SK-N-SH (cell line): ENCODE measurements at regions not wholly inside any gene's neighbourhood (a gene's known extent, or its start where the extent isn't known, plus 50 kb on each side); places are given as distances from the start of the nearest gene placed in this dataset.

Source experiments
- CTCF ChIP-seq: fragments of 200-600 bp; sonication (generic); IDR thresholded peaks from 2 replicates; pipeline ENCODE4 v1.6.1; 2017; ENCODE audit warnings: antibody characterized with exemption, mild to moderate bottlenecking, moderate library complexity
- SMC3 ChIP-seq: IDR thresholded peaks from 2 replicates; pipeline ENCODE4 v1.6.1; 2012; ENCODE audit warnings: low read depth, low read length, improper control_type of control experiment
- TF ChIP-seq, protein P1 (sequence below): IDR thresholded peaks from 2 replicates; pipeline ENCODE4 v1.6.1; 2012; ENCODE audit warnings: mild to moderate bottlenecking, low read depth, low read length, moderate library complexity

DNA sequence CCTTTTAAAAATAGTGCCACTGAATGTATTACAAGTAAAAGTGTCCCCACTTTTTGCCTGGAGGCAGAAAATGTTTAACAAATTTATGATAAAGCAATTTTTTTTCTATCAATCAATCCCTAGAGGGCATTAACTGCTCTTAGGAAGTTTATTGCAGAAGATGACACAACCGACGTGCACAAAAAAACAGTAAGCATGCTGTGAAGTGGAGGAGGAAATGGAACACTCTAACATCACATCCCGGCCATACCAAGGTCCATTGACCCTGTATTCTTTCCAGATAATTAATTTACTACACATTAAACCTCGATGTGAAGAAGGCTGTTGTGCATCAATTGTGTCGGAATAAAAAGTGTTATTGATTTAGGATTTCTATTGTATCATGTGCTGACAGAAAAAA lies 264.9 kb upstream of the NR5A2 start:
- TF ChIP-seq, protein P1, sequence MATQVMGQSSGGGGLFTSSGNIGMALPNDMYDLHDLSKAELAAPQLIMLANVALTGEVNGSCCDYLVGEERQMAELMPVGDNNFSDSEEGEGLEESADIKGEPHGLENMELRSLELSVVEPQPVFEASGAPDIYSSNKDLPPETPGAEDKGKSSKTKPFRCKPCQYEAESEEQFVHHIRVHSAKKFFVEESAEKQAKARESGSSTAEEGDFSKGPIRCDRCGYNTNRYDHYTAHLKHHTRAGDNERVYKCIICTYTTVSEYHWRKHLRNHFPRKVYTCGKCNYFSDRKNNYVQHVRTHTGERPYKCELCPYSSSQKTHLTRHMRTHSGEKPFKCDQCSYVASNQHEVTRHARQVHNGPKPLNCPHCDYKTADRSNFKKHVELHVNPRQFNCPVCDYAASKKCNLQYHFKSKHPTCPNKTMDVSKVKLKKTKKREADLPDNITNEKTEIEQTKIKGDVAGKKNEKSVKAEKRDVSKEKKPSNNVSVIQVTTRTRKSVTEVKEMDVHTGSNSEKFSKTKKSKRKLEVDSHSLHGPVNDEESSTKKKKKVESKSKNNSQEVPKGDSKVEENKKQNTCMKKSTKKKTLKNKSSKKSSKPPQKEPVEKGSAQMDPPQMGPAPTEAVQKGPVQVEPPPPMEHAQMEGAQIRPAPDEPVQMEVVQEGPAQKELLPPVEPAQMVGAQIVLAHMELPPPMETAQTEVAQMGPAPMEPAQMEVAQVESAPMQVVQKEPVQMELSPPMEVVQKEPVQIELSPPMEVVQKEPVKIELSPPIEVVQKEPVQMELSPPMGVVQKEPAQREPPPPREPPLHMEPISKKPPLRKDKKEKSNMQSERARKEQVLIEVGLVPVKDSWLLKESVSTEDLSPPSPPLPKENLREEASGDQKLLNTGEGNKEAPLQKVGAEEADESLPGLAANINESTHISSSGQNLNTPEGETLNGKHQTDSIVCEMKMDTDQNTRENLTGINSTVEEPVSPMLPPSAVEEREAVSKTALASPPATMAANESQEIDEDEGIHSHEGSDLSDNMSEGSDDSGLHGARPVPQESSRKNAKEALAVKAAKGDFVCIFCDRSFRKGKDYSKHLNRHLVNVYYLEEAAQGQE = no peak
- TF ChIP-seq CTCF (no peak), SMC3 (no peak)
